GM21825 (cell line): ENCODE measurements at regions not wholly inside any gene's neighbourhood (a gene's known extent, or its start where the extent isn't known, plus 50 kb on each side); places are given as distances from the start of the nearest gene placed in this dataset.

Experiments used
- ATAC-seq: cut with Tn5 transposase; IDR thresholded peaks from one replicate; pipeline ENCODE4 v1.9.1; 2021; ENCODE audit warnings: mild to moderate bottlenecking, moderate library complexity; ENCODE audit not compliant: unreplicated experiment

DNA sequence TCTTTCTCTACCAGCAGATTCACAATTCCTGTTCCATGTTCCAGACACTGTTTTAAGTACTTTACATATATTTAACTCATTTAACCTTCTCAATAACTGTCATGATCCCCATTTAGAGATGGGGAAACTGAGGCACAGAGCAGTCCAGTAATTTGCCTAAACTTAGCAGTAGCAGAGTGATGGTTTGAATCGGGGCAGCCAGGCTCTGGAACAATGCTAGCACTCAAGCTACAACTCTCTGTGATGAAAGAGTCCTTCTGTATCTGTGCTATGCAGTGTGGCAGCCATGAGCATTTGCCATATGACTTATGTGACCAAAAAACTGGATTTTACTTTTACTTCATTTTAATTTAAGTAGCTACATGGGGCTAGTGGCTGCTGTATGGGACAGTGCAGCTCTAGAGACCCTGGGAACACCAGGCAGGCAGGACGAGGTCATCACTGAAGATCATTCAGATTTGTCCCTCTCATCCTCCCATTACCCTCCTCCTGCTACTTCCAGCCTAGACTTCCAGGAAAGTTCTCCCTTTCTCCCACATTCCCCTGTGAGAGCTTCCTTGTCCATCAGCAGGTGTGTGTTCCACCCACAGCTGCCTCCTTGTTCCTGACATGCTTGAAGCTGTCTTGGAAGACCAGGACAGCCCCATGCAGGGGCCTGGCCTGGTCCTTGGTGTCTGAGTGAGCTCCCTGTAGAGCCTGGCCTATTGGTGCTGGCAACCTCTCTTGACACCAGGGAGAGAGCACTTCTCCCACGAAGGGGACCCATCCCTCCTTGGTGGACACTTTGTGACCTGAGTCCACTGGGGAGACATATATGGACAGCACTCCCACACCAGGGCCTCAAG, 157.0 kb downstream of the MRPL14 start:
- ATAC-seq: no peak

DNA sequence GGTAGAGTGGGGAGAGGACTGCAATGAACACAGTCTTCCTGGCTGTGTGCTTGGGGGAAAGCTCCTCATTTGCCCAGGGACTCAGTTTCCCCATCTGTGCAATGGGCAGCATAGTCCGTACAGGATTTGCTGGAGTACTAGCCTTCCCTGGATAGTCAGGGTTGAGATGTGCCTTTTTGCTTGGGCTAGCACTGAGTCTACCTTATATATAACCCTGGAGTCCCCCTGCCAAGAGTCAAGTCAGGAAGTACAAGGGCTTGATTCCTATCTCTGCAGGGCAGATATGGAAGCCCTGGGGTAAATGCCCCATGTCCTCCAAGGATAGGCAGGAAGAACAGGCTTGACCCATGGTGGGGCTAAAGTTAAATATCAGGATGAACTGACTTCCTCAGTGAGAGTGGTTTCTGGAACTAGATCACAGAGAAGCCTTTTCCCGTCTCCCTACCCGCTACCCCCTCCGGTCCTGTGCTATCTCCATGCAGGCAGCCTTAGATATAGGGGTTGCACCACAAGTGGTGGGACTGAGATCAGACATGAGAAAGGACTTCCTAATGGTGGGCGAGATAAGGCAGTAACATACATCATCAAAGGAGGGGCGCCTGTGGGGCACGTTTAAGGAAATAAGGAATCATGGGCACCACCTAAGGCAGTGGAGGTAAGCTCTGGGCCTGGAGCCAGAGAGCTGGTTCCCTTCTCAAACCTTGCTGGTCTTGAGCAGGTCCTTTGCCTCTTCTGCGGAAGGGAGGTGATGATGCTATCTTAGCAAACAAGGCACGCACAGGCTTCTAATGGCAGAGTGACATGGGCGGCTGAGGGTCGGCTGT, 157.9 kb downstream of the MRPL14 start:
- no peak for ATAC-seq

DNA sequence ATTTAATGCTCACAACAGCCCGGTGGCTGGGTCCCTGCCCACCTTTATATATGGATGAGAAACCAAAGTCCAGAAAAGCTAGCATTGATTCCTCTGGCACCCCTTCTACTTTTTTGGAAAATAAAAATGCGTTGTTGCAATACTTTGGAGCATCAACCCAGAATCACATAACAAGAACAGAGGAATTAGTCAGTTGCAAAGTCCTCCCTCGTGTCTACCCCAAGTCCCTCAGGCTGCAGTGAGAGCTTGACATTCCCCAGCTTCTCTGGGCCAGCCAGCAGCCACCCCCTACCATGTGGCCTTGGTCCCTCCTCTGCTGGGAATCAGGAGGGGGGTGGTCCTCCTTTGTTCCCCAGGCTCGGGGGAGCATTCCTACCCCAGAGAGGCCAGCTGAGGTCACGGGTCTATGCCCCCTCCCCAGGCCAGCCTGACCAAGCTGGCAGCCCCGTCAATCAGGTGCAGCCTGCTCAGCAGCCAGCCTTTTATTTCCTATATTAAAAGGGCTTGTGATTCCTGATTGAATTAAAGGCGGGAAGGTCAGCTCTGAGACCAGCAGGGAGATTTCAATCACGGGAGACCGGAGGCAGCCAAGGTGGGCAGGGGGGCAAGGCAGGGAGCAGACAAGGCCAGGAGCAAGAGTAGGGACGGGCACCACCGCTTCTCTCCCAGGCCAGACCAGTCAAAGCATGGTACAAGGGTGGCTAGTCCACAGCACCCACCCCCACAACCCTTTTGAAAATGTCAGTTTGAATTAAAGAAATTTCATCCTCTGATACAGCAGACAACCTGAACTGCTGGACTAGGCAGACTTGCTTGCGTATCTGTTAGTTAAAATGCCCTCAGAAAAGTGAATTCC, 158.9 kb downstream of the MRPL14 start:
- ATAC-seq: no peak

DNA sequence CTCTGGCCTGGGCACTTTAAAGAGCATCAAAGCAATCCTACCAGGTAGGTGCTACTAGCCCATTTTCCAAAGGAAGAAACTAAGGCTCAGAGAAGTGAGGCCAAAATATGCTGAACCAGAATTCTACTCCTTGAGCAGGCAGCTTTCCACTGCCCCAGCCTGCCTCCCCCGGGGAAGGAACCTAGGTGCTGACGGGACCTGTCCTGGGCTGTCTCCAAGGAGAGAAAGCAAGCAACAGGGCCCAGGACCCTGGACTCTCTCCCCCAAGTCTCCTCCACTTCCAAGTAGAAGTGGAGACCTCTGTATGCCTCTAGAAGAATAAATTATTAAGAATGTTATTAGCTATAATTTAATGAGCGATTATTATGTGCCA, 159.5 kb downstream of the MRPL14 start:
- no peak for ATAC-seq

DNA sequence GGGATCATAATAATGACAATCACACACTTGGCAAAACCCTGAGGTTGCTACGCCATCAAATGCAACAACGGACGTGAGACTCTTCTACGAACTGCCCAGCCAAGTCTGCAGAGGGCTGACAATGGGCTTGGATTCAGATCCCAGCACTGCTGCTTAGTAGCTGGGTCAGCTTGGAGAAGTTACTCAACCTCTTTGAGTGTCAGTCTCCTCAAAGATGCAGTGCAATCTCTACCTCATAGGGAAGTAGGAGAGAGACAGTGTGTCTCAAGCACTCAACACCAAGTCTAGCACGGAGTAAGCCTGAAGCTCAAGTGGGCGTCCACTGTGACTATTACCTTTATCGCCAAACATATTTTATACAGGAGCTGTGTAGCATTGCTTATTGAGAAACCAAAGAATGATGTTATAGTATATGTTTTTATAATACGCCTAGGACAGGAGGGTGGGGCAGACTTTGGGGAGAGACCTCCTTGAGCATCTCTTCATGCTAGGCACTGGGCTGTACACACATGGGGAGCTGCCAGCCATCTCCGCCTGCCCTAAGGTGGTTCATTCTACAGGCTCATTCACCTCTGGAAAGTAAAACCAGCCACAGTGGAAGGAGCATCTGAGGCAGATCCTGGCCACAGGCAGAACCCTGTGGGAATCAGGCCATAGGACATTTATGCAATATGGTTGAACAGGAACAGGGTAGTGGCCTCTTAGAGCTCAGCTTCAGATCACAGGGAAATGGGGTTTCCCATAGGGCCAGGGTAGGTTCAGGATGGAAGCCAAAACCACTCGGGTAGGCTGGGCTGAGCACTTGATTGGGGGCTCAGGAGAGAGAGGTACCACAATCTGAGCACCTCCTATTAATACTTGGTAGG, 160.2 kb downstream of the MRPL14 start:
- ATAC-seq: no peak

DNA sequence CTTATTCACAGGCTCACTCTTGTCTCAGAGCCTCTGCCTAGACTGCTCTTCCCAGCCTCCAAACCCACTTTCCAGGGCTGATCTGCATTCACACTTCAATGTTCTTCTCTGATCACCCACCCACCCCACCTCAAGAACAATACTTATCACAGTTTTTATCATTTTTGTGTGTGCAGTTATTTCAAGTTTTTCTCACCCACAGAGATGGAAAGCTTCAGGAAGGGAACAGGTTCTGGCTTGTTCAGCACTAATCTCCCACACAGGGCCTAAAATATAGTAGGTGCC, 160.9 kb downstream of the MRPL14 start:
- no peak for ATAC-seq

DNA sequence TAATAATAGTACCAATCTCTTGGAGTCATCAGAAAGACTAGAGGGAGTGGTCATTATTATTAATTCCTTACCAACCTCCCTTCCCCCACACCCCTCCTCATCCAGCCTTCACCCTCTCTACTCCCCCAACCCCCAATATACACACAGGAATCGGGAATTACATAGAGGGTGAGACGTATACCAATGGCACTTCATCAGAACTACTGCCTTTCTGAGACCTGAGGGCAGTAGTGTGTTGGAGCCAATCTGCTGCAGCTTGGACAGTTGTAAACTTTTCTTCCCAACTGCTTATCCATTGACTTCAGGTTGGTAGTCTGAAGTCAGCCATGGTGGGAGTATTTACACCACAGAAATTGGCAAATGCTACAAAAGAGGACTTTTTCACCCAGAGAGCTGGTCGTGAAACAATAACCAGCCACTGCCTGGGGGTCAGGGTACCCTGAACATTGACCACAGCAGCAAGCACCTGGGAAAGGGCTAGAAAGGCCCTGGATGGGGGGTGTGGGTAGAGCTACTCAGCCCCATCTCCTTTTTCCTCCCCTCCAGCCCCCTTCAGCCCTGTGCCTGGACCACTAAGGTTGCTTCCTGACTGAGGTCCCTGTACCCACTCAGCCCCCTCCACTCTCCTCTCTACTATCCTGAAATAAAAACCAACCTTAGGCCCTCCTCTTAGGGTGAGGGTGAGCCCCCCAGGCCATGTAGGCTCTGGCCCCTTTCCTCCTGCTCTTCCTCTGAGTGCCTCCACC, 161.5 kb downstream of the MRPL14 start:
- ATAC-seq: no peak

DNA sequence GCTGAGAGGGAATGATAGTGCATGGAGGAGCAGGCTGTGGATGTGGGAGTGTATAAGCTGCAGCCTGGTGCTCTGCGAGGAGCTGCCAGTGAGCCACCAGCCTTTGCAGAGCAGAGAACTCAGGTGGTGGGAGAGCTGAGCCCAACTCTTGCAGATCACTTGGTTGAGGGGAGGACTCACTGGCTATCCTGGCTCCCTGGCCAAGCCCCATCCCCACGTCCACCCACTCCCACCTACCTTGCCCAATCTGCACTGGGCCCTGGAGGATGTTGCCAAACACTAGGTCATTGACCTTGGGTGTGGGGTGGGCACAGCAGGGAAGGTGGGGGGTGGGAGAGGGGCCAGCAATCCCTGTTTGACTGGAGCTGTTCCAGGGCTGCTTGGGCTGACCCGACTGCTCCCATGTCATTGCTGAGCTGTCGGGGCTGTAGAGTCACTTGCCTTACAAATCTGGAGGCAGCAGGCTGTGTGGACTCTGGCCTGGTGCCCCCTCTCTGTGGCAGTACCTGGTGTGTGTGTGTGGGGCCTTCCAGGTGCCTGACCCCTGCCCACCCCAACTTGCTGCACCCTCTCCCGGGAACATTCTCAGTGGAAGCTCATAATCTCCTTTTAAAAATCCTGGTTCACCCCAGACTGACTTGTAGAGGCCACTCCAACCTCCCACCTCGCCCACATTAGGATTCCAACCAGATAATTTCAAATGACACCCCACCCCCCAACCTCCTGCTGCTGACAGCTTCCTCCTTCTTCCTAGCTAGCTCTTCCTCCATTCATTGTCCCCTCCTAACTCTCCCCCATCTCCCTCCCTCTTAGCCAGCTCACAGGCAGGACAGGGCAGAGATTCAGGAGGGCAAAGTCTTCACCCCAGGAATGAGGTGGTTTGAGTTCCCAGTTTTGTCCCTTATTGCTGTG, 162.3 kb downstream of the MRPL14 start:
- no peak for ATAC-seq

DNA sequence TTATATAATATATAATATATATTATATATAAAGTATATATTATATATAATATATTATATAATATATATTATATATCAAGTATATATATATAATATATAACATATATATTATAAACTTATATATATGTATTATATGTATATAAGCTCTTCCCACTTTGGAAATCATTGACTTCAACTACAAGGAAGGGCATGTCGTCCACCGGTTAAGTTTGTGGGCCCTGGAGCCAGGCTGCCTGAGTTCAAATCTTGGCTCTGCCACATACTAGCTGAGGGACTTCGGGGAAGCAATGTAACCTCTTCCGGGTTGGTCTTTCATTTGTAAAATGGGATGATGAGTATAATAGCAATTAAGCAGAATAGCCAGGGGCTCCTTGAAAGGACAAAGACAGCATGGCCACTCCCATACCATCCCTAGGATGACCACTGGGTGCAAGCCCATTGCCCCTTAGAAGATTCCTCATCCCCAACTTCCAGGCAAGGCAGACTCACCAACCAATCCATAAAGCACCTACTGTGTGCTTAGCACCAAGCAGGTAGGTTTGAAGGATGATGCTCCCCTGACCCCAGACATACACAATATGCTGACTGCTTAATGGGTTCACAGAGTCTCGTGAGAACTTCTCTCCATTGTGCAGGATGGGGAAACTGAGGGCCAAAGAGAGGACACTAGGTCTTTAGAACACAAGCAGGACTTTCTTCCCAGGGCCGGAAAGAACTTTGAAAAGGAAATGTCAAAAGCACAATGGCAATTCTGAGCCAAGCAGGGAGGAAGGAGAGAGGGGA, 163.2 kb downstream of the MRPL14 start:
- ATAC-seq: no peak

DNA sequence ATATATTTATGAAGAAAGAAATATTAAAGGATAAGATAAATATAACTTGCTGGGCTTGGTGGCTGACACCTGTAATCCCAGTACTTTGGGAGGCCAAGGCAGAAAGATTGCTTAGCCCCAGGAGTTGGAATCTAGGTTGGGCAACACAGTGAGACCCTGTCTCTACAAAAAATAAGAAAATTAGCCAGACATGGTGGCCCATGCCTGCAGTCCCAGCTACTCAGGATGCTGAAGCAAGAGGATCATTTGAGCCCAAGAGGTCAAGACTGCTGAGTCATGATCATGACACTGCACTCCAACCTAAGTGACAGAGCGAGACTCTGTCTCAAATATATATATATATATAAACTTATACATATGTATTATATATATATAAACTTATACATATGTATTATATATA, 164.0 kb downstream of the MRPL14 start:
- ATAC-seq: no peak

DNA sequence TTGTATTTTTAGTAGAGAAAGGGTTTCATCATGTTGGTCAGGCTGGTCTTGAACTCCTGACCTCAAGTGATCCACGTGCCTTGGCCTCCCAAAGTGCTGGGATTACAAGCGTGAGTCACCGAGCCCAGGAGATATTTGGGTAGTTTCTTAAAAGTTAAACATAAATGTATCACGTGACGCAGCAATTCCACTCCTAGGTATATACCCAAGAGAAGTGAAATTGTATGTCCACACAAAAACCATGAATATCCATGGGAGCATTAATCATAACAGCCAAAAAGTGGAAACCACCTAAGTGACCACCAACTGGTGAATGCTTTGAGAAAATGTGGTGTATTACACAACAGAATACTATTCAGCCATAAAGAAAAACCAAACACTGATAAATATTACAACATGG, 164.8 kb downstream of the MRPL14 start:
- no peak for ATAC-seq

DNA sequence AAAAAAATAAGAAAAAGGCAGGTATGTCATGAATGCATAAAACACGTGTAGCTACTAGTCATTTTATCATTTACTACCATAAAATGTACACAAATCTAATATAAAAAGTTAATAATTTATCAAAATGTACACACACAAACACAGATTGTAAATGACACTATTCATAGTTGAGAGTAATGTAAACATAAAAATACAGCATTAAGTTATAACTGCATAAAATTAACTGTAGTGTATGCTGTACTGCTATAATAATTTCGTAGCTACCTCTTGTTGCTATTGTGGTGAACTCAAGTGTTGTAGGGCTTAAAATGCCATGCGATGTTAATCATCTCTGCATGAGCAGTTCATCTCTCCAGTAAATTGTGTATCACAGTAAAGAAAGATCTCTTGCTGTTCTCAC, 170.0 kb downstream of the MRPL14 start:
- ATAC-seq: no peak

DNA sequence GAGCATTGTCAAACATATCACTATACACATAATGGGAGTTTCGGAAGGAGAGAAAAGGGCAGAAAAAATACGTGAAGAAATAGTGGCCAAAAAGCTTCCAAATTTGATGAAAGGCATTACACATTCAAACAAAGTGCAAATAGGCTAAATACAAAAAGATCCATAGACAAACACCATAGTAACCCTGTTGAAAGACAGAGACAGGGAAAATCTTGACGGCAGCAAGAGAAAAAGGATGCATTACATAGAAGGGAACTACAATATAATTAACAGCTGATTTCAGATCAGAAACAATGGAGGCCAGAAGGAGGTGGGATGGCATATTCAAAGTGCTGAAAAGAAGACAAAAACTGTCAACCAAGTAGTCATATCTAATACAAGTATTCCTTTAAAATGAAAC, 170.8 kb downstream of the MRPL14 start:
- ATAC-seq: no peak

DNA sequence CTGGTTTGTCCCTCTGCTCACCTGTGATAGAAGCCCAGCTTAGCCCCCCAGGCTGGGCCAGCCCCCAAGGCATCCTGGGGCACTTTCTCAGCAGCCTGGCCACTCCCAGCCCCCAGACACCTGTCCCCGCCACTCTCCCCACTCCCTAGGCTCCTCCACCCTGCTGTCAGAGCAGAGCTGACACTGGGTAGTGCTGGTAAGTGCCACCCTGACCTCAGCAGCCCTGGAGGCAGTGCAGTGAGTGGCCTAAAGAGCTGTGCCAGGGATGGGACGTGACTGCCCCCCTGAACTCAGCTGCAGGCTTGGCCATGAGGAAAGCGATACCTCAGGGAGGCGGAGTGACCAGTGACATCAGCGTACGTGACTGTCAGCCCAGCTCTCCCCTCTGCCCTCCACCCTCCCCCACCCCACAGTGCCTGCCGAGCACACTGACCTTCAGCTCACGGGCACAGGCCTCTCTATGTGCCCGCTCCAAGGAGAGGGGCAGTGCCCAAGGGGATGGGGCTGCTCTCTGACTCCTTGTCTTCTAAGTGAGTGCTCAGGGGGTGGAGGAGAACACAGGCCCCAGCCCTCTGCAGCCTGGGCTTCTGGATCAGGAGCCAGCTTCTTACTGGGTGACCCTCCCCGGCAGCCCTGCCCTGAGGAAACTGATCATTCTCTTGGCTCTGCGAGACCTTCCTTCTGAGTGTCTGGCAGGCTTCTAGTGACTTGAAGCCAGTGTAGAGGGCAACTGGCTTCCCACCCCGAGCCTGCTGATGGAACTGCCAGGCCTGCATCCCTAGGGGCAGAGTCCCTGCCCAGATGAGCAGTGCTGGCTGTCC, 172.7 kb downstream of the MRPL14 start:
- no peak for ATAC-seq

DNA sequence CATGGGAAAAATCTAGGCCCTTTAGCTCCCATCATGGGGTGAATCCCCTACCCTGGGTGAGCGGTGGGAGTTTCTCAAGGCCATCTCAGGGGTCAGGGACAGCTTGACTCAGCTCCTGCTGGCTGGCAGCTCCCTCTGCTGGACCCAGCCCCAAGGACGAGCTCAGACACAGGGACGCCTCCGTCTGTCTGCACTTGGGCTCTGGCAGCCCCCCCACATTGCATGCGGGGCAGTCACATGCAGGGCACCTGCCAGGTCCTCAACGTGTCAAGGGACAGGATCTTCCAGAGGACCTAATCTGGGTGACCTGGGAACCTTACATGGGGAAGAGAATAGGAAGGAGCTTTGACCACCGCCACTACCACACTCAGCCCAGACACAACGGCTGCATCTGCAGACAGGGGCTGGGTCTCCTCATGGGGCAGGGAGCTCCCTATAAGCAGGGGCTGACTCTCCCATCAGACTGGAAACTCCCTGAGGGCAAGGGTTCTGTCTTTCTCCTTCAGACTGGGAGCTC, 173.4 kb downstream of the MRPL14 start:
- no peak for ATAC-seq

DNA sequence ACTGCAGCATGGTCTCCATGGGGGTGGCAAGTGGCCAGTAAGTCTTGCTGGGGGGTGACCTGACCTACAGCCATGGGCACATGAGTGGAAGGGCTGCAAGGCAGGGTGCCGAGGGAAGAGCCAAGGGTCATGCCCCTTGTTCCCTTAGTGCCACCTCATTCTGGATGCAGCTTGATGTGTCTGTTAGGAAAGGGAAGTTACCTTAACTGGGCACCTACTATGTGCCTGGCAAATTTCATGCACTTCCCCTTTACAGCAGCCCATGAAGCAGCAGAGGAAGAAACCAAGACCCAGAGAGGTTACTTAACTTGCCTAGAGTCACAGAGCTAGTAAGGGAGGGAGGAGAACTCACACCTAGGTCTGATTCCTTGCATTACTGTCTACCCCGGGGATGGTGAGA, 174.0 kb downstream of the MRPL14 start:
- no peak for ATAC-seq

DNA sequence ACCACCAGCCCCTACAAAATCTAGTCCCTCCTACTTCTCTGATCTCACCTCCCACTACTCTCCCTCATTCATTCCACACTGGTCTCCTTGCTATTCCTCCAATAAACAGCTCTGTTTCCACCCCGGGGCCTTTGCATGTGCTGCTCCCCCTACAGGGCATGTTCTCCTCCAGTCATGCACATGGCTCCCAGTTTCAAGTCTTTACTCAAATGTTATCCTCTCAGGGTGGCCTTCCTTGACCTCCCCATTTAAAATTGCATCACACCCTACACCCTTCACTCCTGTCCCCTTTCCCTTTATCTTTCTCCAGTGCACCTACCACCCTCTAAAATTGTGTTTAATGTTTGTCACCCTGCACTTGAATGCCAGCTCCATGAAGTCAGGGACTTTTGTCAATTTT, 174.5 kb downstream of the MRPL14 start:
- ATAC-seq: no peak
